Peyer's patch (tissue), 4 donors: ENCODE measurements at regions not wholly inside any gene's neighbourhood (a gene's known extent, or its start where the extent isn't known, plus 50 kb on each side); places are given as distances from the start of the nearest gene placed in this dataset.

ENCODE experiments used
- POLR2A ChIP-seq, 2 donors: fragments of 450-650 bp; IDR thresholded peaks; one replicate each; pipeline ENCODE4 v1.5.1; 2017; ENCODE audit warnings: antibody characterized with exemption in 2 of 2, mild to moderate bottlenecking in 2 of 2, moderate library complexity in 2 of 2
- TF ChIP-seq, protein P1 (sequence below), 6 experiments: fragments of 450-650 bp in 4 of 6; fragments of 200-600 bp in 2 of 6; sonication (generic) in 1 of 6; IDR thresholded peaks; one replicate each; pipeline ENCODE4 v1.5.1; 2017 to 2019; ENCODE audit warnings: antibody characterized with exemption in 6 of 6, mild to moderate bottlenecking in 3 of 6, moderate library complexity in 1 of 6

DNA sequence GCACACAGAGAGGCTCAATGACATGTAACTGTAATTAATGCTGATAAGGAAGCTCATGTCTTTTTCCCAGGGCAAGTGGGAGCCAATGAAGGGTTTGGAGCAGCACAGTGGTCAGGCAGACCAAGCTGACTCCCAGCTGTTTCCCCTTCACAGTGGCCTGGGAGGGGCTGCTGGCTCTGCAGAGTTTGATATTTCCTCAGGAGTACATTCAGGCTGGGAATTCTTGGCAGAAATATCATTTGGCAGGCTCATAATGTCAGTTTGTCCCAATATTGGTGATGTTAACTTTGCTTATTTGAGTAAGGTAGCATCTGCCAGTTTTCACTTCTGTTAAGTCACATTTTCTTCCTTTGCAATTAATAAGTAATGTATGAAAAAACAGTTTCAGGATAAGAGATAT lies 247.0 kb downstream of the EMP1 start:
- TF ChIP-seq, protein P1, sequence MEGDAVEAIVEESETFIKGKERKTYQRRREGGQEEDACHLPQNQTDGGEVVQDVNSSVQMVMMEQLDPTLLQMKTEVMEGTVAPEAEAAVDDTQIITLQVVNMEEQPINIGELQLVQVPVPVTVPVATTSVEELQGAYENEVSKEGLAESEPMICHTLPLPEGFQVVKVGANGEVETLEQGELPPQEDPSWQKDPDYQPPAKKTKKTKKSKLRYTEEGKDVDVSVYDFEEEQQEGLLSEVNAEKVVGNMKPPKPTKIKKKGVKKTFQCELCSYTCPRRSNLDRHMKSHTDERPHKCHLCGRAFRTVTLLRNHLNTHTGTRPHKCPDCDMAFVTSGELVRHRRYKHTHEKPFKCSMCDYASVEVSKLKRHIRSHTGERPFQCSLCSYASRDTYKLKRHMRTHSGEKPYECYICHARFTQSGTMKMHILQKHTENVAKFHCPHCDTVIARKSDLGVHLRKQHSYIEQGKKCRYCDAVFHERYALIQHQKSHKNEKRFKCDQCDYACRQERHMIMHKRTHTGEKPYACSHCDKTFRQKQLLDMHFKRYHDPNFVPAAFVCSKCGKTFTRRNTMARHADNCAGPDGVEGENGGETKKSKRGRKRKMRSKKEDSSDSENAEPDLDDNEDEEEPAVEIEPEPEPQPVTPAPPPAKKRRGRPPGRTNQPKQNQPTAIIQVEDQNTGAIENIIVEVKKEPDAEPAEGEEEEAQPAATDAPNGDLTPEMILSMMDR (IDR thresholded peaks at IDR 0.05) = no peak
- TF ChIP-seq POLR2A (IDR thresholded peaks at IDR 0.05) = no peak
